ENCODE measurements at regions not wholly inside any gene's neighbourhood (a gene's known extent, or its start where the extent isn't known, plus 50 kb on each side); places are given as distances from the start of the nearest gene placed in this dataset.
"Not testable (repeated sequence)": the region's sequence is repeated elsewhere in the genome, so short reads cannot be mapped to it uniquely, and the experiment has no call there.

DNA sequence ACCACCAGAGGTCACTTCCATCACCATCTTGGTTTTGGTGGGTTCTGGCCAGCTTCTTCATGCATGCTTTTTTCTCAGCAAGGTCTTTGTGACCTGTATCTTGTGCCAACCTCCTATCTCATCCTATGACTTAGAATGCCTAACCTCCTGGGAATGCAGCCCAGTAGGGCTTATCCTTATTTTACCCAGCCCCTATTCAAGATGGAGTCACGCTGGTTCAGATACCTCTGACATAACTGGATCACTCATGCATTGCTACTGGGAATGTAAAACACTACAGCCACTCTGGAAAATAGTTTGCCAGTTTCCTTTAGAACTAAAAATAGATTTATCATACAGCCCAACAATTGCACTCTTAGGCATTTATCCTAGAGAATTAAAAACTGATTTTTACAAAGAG, 219.2 kb downstream of the IRS1 start:
- no peak for DNase-seq (ENCODE audit: low read depth in 2 of 3, low spot score in 2 of 3)

GRCh38 chr2:226579519-226579918, 220.1 kb downstream of the IRS1 start:
- no peak for DNase-seq (ENCODE audit: low read depth in 2 of 3, low spot score in 2 of 3)

- DNase-seq (ENCODE audit: low read depth in 2 of 3, low spot score in 2 of 3), result no peak
Measured at GRCh38 chr2:226578879-226579278, 220.7 kb downstream of the IRS1 start.

GRCh38 chr2:226578373-226578772, 221.2 kb downstream of the IRS1 start:
- DNase-seq (ENCODE audit: low read depth in 2 of 3, low spot score in 2 of 3), result no peak

DNA sequence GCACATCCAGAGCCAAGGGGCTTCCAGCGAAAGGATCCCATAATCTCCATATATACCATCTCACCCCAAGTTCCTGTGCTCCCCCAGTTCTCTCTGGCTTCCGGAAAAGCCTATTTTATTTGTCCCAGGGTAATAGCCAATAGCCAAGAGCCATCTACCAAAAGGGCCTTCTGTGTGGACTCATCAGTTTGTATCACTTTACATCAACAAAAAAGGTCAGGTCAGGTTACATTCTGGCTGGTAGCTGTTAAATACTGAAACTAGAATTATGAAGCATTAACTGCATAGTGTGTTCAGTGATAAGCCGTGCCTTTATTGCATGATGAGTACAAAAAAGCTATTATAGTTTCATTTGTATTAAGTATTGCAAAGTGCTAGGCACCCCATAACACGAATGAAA, 223.7 kb downstream of the IRS1 start:
- DNase-seq (ENCODE audit: low read depth in 2 of 3, low spot score in 2 of 3), result no peak

- no peak for DNase-seq (ENCODE audit: low read depth in 2 of 3, low spot score in 2 of 3)
Measured at GRCh38 chr2:226573158-226573557, 226.5 kb downstream of the IRS1 start.

- DNase-seq (ENCODE audit: low read depth in 2 of 3, low spot score in 2 of 3), result no peak
Measured at GRCh38 chr2:226564667-226565066, 235.0 kb downstream of the IRS1 start.

DNA sequence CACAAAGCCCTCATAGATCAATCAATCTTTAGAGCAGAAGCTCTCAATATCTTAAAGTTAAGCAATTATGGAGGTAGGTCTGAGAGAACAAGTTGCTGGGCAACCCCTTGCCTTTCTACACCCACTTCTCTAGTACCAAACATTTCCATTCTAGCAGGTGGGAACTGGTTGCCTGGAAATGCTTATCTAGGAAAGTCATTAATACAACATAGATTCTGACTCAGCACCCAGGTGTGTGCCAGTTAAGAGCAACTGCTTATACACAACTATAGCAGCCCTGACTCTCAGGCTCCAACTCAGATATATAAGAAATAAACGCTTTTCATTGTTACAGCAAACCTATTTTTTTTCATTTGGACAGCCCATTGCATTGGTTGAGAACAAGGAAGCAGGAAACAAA, 237.7 kb downstream of the IRS1 start:
- no peak for DNase-seq (ENCODE audit: low read depth in 2 of 3, low spot score in 2 of 3)

- no peak for DNase-seq (ENCODE audit: low read depth in 2 of 3, low spot score in 2 of 3)
Measured at GRCh38 chr2:226560325-226560724, 239.3 kb downstream of the IRS1 start.

DNA sequence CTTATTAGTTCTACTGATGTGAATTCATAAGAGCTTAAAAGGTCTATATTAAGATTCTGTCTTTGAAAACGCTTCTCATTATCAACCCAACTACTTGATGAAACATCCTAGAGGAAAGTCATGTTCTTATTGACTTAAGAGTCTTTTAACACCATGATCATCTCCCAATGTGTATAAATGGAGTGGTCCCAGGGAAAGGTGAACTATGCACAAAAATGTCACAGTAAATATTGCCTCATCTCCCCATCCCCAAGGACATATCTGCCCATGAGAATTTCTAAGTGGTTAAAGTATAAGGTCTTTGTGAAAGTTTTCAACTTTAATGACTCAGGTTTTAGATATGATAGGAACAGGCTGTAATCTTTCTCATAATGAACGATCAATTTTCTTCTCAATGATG, 240.1 kb downstream of the IRS1 start:
- DNase-seq (ENCODE audit: low read depth in 2 of 3, low spot score in 2 of 3), result no peak

GRCh38 chr2:226558418-226558817, 241.2 kb downstream of the IRS1 start:
- DNase-seq (ENCODE audit: low read depth in 2 of 3, low spot score in 2 of 3), result no peak

GRCh38 chr2:226556050-226556449, 243.6 kb downstream of the IRS1 start:
- DNase-seq (ENCODE audit: low read depth in 2 of 3, low spot score in 2 of 3), result no peak

DNA sequence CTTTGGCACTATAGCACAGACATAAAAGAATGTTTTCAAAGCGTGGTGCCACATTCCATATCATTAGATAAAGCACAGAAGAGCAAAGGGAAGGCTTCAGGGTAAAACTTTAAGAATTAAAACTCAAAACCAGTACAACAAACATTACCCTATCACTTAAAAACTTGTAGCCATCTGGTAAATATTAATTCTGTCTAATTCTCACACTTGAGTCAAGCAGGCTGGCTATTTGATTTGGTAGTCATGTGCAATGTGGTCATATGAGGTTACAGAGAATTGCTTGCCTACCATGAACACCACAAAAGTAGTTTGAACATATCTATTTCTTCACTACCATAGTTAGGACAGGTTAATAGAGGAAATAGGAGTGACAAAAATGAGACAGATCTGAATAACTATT, 244.9 kb downstream of the IRS1 start:
- DNase-seq (ENCODE audit: low read depth in 2 of 3, low spot score in 2 of 3), result no peak

- DNase-seq (ENCODE audit: low read depth in 2 of 3, low spot score in 2 of 3), result no peak
Measured at GRCh38 chr2:226553333-226553732, 246.3 kb downstream of the IRS1 start.

DNA sequence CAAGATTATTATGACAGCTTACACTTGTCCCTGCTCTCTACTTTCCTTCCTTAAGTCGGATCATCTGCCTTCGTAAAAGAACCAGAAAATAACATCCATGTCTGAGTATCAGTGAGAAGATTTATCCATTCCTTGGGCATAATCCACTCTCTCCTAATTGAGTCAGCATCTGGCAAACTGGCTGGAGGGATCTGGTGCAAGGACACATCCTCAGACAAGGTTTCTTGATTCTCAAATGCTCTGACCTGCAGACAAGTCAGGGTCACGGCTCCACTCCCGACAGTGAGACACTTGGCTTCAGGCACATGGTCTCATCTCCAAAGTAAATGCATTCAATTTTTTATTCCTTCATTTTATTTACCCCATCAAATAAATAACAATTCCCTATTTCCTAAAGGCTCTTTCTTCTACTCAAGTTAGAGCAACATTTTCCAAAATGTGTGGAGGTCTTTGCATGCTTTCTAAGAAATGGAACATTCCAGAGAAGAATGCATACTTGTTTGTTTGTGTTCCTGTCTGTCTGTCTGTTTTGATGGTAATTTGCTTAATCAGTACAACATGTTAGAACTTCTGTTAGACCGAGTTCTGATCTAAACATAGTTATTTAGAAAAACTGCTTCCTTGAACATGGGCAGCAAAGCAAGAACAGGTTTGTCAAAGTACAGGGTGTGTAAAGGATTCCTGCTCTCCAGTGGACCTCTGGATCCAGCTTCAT, 246.9 kb downstream of the IRS1 start:
- no peak for DNase-seq (ENCODE audit: low read depth in 2 of 3, low spot score in 2 of 3)

- no peak for DNase-seq (ENCODE audit: low read depth in 2 of 3, low spot score in 2 of 3)
Measured at GRCh38 chr2:226551522-226552250, 247.9 kb downstream of the IRS1 start.

DNA sequence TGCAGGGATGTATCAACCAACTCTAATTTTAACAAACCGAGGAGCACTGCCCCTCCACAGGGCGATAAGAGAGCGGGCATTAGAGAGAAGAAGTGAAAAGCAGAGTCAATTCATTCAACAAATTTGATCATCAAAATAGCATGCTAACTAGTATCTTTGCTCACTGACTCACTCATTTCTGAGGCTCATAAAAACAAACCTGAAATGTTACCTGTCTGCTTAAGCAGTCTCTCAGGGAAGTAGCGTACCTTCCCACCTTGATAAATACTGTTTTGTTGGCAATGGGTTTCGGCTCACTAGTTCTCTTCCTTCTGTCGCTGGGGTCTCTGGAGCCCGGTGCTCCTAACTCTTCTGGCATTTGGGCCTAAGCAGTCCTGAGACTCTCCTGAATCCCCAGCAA, 248.8 kb downstream of the IRS1 start:
- no peak for DNase-seq (ENCODE audit: low read depth in 2 of 3, low spot score in 2 of 3)

DNA sequence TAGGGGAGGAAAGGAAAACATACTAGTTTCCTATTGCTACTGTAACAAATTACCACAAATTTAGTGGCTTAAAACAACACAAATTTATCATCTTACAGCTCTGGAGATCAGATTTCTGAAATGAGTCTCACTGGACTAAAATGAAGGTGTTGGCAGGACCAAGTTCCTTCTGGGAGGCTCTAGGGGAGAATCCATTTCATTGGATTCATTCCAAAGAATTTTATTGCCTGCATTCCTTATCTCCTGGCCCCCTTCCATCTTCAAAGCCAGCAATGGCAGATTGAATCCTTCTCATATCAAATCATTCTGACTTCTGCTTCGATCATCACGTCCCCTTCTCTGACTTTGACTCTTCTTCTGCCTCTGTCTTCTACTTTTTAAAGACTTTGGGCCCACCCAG, 250.9 kb downstream of the IRS1 start:
- DNase-seq (ENCODE audit: low read depth in 2 of 3, low spot score in 2 of 3), result no peak

DNA sequence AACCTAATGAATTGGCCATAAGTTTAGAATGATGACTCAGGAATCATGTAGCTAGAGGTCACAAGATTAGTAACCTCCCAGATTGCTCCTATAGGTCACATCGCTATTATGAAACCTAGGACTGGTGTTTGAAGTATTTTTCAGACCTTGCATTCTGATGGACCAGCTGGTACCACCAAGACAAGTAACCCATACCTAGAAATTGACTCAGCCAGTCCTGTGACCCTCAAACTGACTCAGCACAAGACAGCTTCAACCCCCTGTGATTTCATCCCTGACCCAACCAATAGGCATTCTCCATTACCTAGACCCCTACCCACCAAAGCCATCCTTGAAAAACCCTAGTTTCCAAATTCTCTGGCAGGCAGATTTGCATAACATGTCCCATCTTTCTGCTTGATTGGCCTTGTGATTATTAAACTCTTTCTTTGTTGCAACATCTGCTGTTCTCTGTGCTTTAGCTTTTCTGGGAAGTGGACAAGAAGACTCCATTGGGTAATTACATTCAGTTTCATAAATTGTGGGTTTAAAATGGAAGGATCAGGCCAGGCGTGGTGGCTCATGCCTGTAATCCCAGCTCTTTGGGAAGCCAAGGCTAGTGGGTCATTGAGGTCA, 254.9 kb downstream of the IRS1 start:
- no peak for DNase-seq (ENCODE audit: low read depth in 2 of 3, low spot score in 2 of 3)

DNA sequence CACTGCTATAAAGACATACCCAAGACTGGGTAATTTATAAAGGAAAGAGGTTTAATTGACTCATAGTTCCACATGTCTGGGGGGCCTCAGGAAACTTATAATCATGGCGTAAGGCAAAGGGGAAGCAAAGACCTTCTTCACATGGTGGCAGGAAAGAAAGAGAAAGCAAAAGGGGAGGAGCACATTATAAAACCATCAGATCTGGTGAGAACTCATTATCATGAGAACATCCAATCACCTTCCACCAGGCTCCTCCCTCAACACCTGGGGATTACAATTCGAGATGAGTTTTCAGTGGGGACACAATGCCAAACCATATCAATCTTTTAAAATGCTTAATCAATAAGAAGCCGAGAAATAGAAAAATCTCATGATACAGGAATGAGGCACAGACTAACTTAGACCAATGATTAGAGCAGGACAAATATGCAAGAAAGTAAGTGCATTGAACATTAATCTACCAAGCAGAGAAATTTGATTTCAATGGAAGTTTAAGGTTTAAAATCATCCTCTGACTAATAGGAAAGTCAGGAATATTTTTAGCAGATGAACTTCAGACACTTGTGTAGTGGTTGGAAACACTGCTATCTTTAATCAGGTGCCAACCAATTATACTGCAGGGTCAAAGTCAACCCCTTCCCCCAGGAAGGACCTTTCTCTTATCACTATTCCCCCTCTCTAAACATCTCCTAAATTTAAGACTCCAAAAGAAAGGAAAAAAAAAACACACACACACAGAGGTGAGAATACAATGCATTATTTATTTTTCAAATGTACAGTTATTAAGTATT, 259.2 kb downstream of the IRS1 start:
- no peak for DNase-seq (ENCODE audit: low read depth in 2 of 3, low spot score in 2 of 3)

- DNase-seq (ENCODE audit: low read depth in 2 of 3, low spot score in 2 of 3), result no peak
Measured at GRCh38 chr2:226536410-226536809, 263.2 kb downstream of the IRS1 start.

GRCh38 chr2:226532976-226533375, 266.6 kb downstream of the IRS1 start:
- DNase-seq (ENCODE audit: low read depth in 2 of 3, low spot score in 2 of 3), result not testable (repeated sequence)
